GM12874 (cell line): ENCODE measurements at regions not wholly inside any gene's neighbourhood (a gene's known extent, or its start where the extent isn't known, plus 50 kb on each side); places are given as distances from the start of the nearest gene placed in this dataset.

Experiments
- CTCF ChIP-seq: IDR thresholded peaks from 2 replicates; pipeline ENCODE4 v1.5.1; 2011; ENCODE audit warnings: low read depth, mild to moderate bottlenecking, control low read depth, low read length, moderate library complexity; ENCODE audit not compliant: insufficient read depth

GRCh38 chr2:17239550-17239949, 278.7 kb downstream of the RAD51AP2 start:
- TF ChIP-seq CTCF, result no peak

DNA sequence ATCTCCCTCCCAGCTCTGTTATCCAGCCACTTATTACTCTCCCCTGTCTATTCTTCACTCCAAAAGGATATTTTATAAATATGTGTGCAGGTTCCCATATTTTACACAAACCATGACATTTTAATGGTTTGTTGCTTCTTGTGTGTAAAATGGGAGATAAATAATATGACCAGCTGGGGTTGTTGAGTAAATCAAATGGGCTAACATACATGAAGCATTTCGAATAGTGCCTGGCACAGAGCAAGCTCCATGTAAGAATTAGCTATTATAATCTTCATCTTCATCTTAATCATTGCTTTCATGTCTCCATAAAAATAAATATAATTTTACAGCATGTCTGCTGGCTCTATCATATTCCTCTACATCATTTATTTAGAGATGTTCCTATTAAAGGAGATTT, 283.1 kb downstream of the RAD51AP2 start:
- no peak for TF ChIP-seq CTCF

DNA sequence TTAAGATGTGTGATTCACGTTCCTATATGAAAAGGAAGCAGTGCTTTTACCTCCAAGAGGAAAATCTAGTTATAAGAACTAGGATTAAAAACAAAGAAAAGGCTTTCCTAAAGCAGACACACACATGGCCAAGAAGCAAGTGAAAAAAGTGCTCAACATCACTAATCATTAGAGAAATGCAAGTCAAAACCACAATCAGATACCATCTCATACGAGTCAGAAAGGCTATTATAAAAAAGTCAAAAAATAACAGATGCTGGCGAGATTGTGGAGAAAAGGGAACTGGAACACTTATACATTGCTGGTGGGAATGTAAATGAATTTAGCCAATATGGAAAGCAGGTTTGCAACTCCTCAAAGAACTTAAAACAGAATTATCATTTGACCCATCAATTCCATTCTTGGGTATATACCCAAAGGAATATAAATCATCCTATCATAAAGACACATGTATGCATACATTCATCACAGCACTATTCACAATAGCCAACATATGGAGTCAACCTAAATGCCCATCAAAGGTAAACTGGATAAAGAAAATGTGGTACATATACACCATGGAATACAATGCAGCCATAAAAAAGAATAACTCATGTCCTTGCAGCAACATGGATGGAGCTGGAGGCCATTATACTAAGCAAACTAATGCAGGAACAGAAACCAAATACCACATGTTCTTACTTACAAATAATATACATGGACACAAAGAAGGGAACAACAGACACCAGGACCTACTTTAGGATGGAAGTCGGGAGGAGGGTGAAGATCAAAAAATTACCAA, 285.3 kb downstream of the RAD51AP2 start:
- no peak for TF ChIP-seq CTCF

DNA sequence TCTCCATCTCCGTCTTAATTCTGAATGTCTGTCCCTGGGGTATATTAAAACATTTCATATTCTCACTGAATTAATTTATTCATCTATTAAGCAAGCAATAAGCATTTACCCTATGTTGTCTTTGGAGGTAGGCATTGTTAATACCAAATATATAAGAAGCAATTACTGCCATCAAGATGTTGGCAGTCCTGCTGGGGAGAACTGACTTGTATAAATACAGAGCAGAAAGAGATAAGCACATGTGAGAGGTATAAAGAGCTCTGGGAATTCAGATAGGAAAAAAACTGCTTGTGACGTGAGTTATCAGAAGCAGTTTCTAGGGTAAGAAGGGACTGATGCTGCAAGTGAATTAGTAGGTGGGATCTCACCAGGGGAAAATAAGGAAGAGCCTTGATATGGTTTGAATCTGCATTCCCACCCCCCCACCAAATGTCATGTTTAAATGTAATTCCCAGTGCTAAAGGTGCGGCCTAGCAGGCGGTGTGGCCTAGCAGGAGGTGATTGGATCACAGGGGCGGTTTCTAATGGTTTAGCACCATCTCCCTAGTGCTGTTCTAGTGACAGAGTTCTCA, 286.8 kb downstream of the RAD51AP2 start:
- no peak for TF ChIP-seq CTCF

DNA sequence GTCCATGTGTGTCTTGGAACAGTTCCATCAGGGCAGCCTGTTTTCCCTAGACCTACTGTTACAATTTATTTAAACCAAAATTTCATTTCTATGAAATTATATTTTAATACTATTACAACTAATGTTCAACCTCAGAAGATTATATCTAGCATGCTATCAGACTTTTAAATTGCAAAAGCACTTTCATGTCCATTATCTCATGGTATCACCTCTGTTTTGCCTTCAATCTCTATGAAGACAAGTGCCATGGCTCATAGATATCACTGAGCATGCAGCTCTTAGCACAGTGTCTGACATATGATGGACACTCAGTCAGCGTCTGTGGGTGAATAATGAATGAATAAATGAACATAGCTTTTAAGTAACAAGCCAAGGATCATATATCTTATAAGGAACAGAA, 288.8 kb downstream of the RAD51AP2 start:
- TF ChIP-seq CTCF, result no peak

- no peak for TF ChIP-seq CTCF
Measured at GRCh38 chr2:17228461-17228860, 289.8 kb downstream of the RAD51AP2 start.

- TF ChIP-seq CTCF, result no peak
Measured at GRCh38 chr2:17227856-17228255, 290.4 kb downstream of the RAD51AP2 start.
